ENCODE measurements at regions not wholly inside any gene's neighbourhood (a gene's known extent, or its start where the extent isn't known, plus 50 kb on each side); places are given as distances from the start of the nearest gene placed in this dataset.

DNA sequence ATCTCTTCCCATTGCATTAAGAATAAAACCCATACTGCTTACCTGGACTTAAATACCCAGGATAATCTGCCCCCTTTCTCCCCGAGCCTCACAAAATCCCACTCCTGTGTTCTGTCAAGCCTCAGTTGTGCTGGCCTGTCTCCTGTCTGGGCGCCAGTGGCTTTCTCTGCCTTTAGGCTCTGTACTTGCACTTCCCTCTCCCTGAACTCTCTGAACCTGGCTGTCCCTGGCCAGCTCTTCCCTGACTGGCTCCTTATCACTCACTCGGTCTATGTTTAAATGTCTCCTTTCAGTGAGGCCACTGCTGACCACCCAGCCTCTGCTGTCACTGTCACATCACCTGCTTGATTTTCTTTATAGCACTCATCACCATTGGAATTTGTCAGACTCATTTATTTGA lies 382.7 kb upstream of the PPP2R3A start:
- TF ChIP-seq POLR2AphosphoS5 (IDR thresholded peaks at IDR 0.05; ENCODE audit: low read depth, low read length): no peak
- TF ChIP-seq POLR2A (IDR thresholded peaks at IDR 0.05; ENCODE audit: low read depth, low read length): no peak
- no peak for TF ChIP-seq TAF1 (IDR thresholded peaks at IDR 0.05; ENCODE audit: borderline replicate concordance, low read depth, low read length)
